Smooth muscle cell (in vitro differentiated cells): ENCODE measurements at regions not wholly inside any gene's neighbourhood (a gene's known extent, or its start where the extent isn't known, plus 50 kb on each side); places are given as distances from the start of the nearest gene placed in this dataset.

Experiments used
- DNase-seq: peaks from one replicate; lab custom pipeline; 2025; ENCODE audit not compliant: unreplicated experiment; lab: John Stamatoyannopoulos, UW
- H2AFZ ChIP-seq: fragments of 200-600 bp; sonication (generic); 2 replicates; pipeline ENCODE4 v1.6.0; 2016; ENCODE audit warnings: antibody characterized with exemption, low read depth, mild to moderate bottlenecking
- H3F3A ChIP-seq: fragments of 200-600 bp; sonication (generic); 2 replicates; pipeline ENCODE4 v1.6.0; 2017; ENCODE audit warnings: antibody characterized with exemption, low read depth
- H3K27ac ChIP-seq: fragments of 200-600 bp; sonication (generic); 2 replicates; pipeline ENCODE4 v1.5.1; 2016; ENCODE audit warnings: low read depth, mild to moderate bottlenecking
- H3K27me3 ChIP-seq: fragments of 200-600 bp; sonication (generic); 2 replicates; pipeline ENCODE4 v1.6.1; 2016; ENCODE audit warnings: low read depth, mild to moderate bottlenecking
- H3K36me3 ChIP-seq: fragments of 200-600 bp; sonication (generic); 2 replicates; pipeline ENCODE4 v1.5.1; 2016; ENCODE audit warnings: low read depth
- H3K4me1 ChIP-seq: fragments of 200-600 bp; sonication (generic); 2 replicates; pipeline ENCODE4 v1.5.1; 2016; ENCODE audit warnings: low read depth
- H3K4me2 ChIP-seq: fragments of 200-600 bp; sonication (generic); 2 replicates; pipeline ENCODE4 v1.6.0; 2016; ENCODE audit warnings: mild to moderate bottlenecking
- H3K4me3 ChIP-seq: fragments of 200-600 bp; sonication (generic); 2 replicates; pipeline ENCODE4 v1.5.1; 2016; ENCODE audit warnings: mild to moderate bottlenecking
- H3K79me2 ChIP-seq: fragments of 200-600 bp; sonication (generic); 2 replicates; pipeline ENCODE4 v1.6.0; 2016; ENCODE audit warnings: low read depth, mild to moderate bottlenecking
- H3K9ac ChIP-seq: fragments of 200-600 bp; sonication (generic); 2 replicates; pipeline ENCODE4 v1.6.0; 2016; ENCODE audit warnings: low read depth
- H3K9me3 ChIP-seq: fragments of 200-600 bp; sonication (generic); replicated peaks from 2 replicates; pipeline ENCODE4 v1.5.1; 2016; ENCODE audit warnings: low read depth
- H4K20me1 ChIP-seq: fragments of 200-600 bp; sonication (generic); 2 replicates; pipeline ENCODE4 v1.6.0; 2016; ENCODE audit warnings: low read depth
- whole genome bisulfite sequencing: methylation state at CpG from one replicate; pipeline ENCODE4 v1.1.7; 2016; ENCODE audit warnings: low lambda C conversion rate; 5-methylcytosine and 5-hydroxymethylcytosine counted together
- TF ChIP-seq, protein P1 (sequence below): fragments of 200-600 bp; sonication (generic); IDR thresholded peaks from 2 replicates; pipeline ENCODE4 v1.5.1; 2017; ENCODE audit warnings: borderline replicate concordance, mild to moderate bottlenecking, antibody characterized with exemption; ENCODE audit not compliant: insufficient read depth, poor library complexity, severe bottlenecking

GRCh38 chr16:64047207-64047606, 1074.7 kb downstream of the CDH11 start:
- Histone ChIP-seq H3K4me1 (no peaks in the 10 kb centered on the region), H3K4me3 (no peak overlapping the region), H3K9ac (no peak overlapping the region), H3K9me3 (no peaks in the 10 kb centered on the region), H3K36me3 (peaks cover 3% of the 10 kb centered on the region), H3K27me3 (no peaks in the 10 kb centered on the region), H3K4me2 (no peak overlapping the region), H3K27ac (no peak overlapping the region), H2AFZ (no peak overlapping the region), H3K79me2 (no peaks in the 10 kb centered on the region), H3F3A (no peaks in the 10 kb centered on the region), H4K20me1 (no peaks in the 10 kb centered on the region)
- TF ChIP-seq, protein P1, sequence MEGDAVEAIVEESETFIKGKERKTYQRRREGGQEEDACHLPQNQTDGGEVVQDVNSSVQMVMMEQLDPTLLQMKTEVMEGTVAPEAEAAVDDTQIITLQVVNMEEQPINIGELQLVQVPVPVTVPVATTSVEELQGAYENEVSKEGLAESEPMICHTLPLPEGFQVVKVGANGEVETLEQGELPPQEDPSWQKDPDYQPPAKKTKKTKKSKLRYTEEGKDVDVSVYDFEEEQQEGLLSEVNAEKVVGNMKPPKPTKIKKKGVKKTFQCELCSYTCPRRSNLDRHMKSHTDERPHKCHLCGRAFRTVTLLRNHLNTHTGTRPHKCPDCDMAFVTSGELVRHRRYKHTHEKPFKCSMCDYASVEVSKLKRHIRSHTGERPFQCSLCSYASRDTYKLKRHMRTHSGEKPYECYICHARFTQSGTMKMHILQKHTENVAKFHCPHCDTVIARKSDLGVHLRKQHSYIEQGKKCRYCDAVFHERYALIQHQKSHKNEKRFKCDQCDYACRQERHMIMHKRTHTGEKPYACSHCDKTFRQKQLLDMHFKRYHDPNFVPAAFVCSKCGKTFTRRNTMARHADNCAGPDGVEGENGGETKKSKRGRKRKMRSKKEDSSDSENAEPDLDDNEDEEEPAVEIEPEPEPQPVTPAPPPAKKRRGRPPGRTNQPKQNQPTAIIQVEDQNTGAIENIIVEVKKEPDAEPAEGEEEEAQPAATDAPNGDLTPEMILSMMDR, result no peak
- no peak for DNase-seq
- 100% methylated on average over 1 of the region's 1 CpG for WGBS

DNA sequence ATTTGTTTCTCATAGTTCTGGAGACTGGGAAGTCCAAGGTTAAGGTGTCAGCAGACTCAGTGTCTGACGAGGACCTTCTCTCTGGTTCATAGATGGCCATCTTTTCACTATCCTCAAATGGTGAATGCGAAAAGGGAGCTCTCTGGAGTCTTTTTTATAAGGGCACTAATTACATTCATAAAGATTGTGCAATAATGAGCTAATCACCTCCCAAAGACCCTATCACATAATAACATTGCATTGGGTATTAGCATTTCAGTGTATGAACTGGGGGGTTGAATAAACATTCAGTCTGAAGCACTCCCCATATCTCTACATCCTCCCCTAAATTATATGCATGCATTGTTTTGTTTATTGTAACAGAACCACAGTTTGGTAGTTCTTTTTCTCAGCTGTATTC, 1086.5 kb downstream of the CDH11 start:
- 90% methylated on average over 2 of the region's 2 CpGs for WGBS
- TF ChIP-seq, protein P1, result no peak

DNA sequence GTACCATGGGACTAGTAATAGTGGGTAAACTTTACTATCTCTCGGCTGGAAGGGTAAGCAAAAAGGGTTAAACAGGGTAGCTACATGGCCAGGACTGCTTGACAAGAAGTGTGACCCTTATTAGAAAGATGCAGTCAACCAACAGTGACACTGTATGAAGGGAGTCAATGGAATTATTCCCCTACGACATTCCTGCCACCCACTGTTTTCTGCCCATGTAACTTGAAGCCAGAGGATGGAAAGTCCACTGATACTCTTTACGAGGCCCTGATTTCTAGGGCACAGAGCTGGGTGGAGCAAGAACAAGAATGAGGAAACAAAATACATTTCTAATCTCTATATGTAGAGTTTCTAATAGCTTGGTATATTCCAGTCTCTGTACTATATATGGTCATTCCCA, 1102.5 kb downstream of the CDH11 start:
- H2AFZ ChIP-seq, result no peak overlapping the region

More for the DNA sequence above, 1086.5 kb downstream of the CDH11 start:
- Histone ChIP-seq H3K4me3 (no peak overlapping the region), H3K36me3 (no peaks in the 10 kb centered on the region), H4K20me1 (no peaks in the 10 kb centered on the region), H3K9ac (no peak overlapping the region), H3K79me2 (no peaks in the 10 kb centered on the region), H3K9me3 (no peaks in the 10 kb centered on the region), H2AFZ (no peak overlapping the region), H3K27me3 (no peaks in the 10 kb centered on the region), H3K4me1 (no peaks in the 10 kb centered on the region), H3K27ac (no peak overlapping the region), H3K4me2 (no peak overlapping the region), H3F3A (no peaks in the 10 kb centered on the region)
- DNase-seq, result no peak

GRCh38 chr16:64017796-64018195, 1104.1 kb downstream of the CDH11 start:
- no peaks in the 10 kb centered on the region for H3F3A ChIP-seq
- peaks cover 6% of the 10 kb centered on the region for H3K4me1 ChIP-seq
- WGBS, result 14% methylated on average over 1 of the region's 1 CpG
- H2AFZ ChIP-seq, result no peak overlapping the region
- TF ChIP-seq, protein P1, result no peak
- H4K20me1 ChIP-seq, result no peaks in the 10 kb centered on the region
- H3K27ac ChIP-seq, result no peak overlapping the region
- no peaks in the 10 kb centered on the region for H3K9me3 ChIP-seq
- no peaks in the 10 kb centered on the region for H3K27me3 ChIP-seq
- no peaks in the 10 kb centered on the region for H3K79me2 ChIP-seq
- H3K9ac ChIP-seq, result no peak overlapping the region
- H3K36me3 ChIP-seq, result no peaks in the 10 kb centered on the region
- H3K4me3 ChIP-seq, result no peak overlapping the region
- no peak for DNase-seq
- H3K4me2 ChIP-seq, result no peak overlapping the region

More for the DNA sequence above, 1102.5 kb downstream of the CDH11 start:
- Histone ChIP-seq H3K4me3 (no peak overlapping the region), H3K9me3 (no peaks in the 10 kb centered on the region), H3K27ac (no peak overlapping the region), H4K20me1 (no peaks in the 10 kb centered on the region), H3K4me1 (peaks cover 6% of the 10 kb centered on the region), H3K4me2 (no peak overlapping the region), H3F3A (no peaks in the 10 kb centered on the region), H3K36me3 (no peaks in the 10 kb centered on the region), H3K79me2 (no peaks in the 10 kb centered on the region), H3K27me3 (no peaks in the 10 kb centered on the region), H3K9ac (no peak overlapping the region)
- TF ChIP-seq, protein P1, result no peak
- WGBS, result 69% methylated on average over 3 of the region's 3 CpGs
- no peak for DNase-seq
